Prostate gland (tissue), 2 donors: ENCODE measurements at regions not wholly inside any gene's neighbourhood (a gene's known extent, or its start where the extent isn't known, plus 50 kb on each side); places are given as distances from the start of the nearest gene placed in this dataset.

Experiments used
- DNase-seq: peaks from one replicate; pipeline ENCODE4 v3.0.0-alpha.2; 2019; ENCODE audit warnings: low spot score
- H3K27ac ChIP-seq, 2 donors: fragments of 200-600 bp; sonication (generic); 2 replicates each; pipeline ENCODE4 v1.5.1; 2017 to 2019
- H3K27me3 ChIP-seq: fragments of 200-600 bp; sonication (generic); replicated peaks from 2 replicates; pipeline ENCODE4 v1.5.1; 2019; ENCODE audit not compliant: insufficient read depth
- H3K36me3 ChIP-seq, 2 donors: fragments of 200-600 bp; sonication (generic); 1 replicate in 1 of 2; 2 replicates in 1 of 2; pipeline versions ENCODE4 v1.5.1 to v1.8.1; 2017 to 2019
- H3K4me1 ChIP-seq: fragments of 200-600 bp; sonication (generic); replicated peaks from 2 replicates; pipeline ENCODE4 v1.5.1; 2019
- H3K4me3 ChIP-seq, 2 donors: fragments of 200-600 bp; sonication (generic); 2 replicates each; pipeline ENCODE4 v1.5.1; 2017 to 2019
- H3K9me3 ChIP-seq: fragments of 200-600 bp; sonication (generic); 2 replicates; pipeline ENCODE4 v1.5.1; 2017
- CTCF ChIP-seq, 4 experiments: fragments of 200-600 bp in 2 of 4; fragments of 450-650 bp in 2 of 4; sonication (generic) in 2 of 4; IDR thresholded peaks; 1 replicate in 3 of 4; 2 replicates in 1 of 4; pipeline ENCODE4 v1.5.1; 2016 to 2019; ENCODE audit warnings: antibody characterized with exemption in 4 of 4, mild to moderate bottlenecking in 2 of 4, moderate library complexity in 2 of 4
- POLR2A ChIP-seq: fragments of 450-650 bp; IDR thresholded peaks from one replicate; pipeline ENCODE4 v1.6.1; 2016; ENCODE audit warnings: antibody characterized with exemption, mild to moderate bottlenecking
- POLR2AphosphoS5 ChIP-seq: sonication (generic); formaldehyde crosslinking; IDR thresholded peaks from one replicate; pipeline ENCODE4 v1.6.1; 2017; ENCODE audit warnings: antibody characterized with exemption
- WGBS: methylation state at CpG from one replicate; pipeline ENCODE4 v1.1.5; 2018; 5-methylcytosine and 5-hydroxymethylcytosine counted together
- intact Hi-C: fragments of 100-400 bp; cut with DNase I; formaldehyde crosslinking; loops from one replicate; pipeline ENCODE4 v1.14.2; 2022

- Histone ChIP-seq H3K4me3 (no peak overlapping the region), H3K36me3 (no peaks in the 10 kb centered on the region), H3K4me1 (no peaks in the 10 kb centered on the region), H3K27me3 (no peaks in the 10 kb centered on the region), H3K27ac (no peak overlapping the region), H3K9me3 (no peaks in the 10 kb centered on the region)
- WGBS, result 37% methylated on average over 4 of the region's 4 CpGs
- no peak for DNase-seq
- intact Hi-C loops, result no loop called here
- TF ChIP-seq CTCF (IDR thresholded peaks at IDR 0.05), result no peak
- no peak for TF ChIP-seq POLR2A
- no peak for TF ChIP-seq POLR2AphosphoS5
These were observed 694.5 kb downstream of the RNF144A start for GRCh38 chr2:7611750-7612149.

GRCh38 chr2:7612969-7613368 is 695.8 kb downstream of the RNF144A start:
- Histone ChIP-seq H3K27ac (no peak overlapping the region), H3K9me3 (no peaks in the 10 kb centered on the region), H3K36me3 (no peaks in the 10 kb centered on the region), H3K4me3 (no peak overlapping the region), H3K4me1 (no peaks in the 10 kb centered on the region), H3K27me3 (no peaks in the 10 kb centered on the region)
- DNase-seq, result no peak
- no peak for TF ChIP-seq POLR2AphosphoS5
- intact Hi-C loops, result no loop called here
- WGBS, result 64% methylated on average over 3 of the region's 3 CpGs

- H3K36me3 ChIP-seq, result no peaks in the 10 kb centered on the region
- H3K27ac ChIP-seq, result no peak overlapping the region
- H3K9me3 ChIP-seq, result no peaks in the 10 kb centered on the region
- no peak overlapping the region for H3K4me3 ChIP-seq
- H3K27me3 ChIP-seq, result no peaks in the 10 kb centered on the region
- no peaks in the 10 kb centered on the region for H3K4me1 ChIP-seq
- no peak for DNase-seq
- 92% methylated on average over 6 of the region's 6 CpGs for WGBS
- intact Hi-C loops, result no loop called here
- no peak for TF ChIP-seq POLR2AphosphoS5
- no peak for TF ChIP-seq POLR2A
- TF ChIP-seq CTCF (IDR thresholded peaks at IDR 0.05), result no peak
These were observed 696.6 kb downstream of the RNF144A start for GRCh38 chr2:7613831-7614230.

- Histone ChIP-seq H3K4me1 (no peaks in the 10 kb centered on the region), H3K36me3 (no peaks in the 10 kb centered on the region), H3K9me3 (no peaks in the 10 kb centered on the region), H3K27me3 (no peaks in the 10 kb centered on the region), H3K27ac (no peak overlapping the region), H3K4me3 (no peak overlapping the region)
- DNase-seq, result no peak
- intact Hi-C loops, result no loop called here
- 81% methylated on average over 3 of the region's 3 CpGs for WGBS
- TF ChIP-seq CTCF (IDR thresholded peaks at IDR 0.05) (no peak), POLR2A (no peak), POLR2AphosphoS5 (no peak)
These were observed 700.8 kb downstream of the RNF144A start for GRCh38 chr2:7618031-7618430.

- 78% methylated on average over 8 of the region's 8 CpGs for WGBS
- TF ChIP-seq CTCF (IDR thresholded peaks at IDR 0.05), result no peak
- no peak for TF ChIP-seq POLR2AphosphoS5
- TF ChIP-seq POLR2A, result no peak
- H3K36me3 ChIP-seq, result no peaks in the 10 kb centered on the region
- no peak overlapping the region for H3K4me3 ChIP-seq
- H3K4me1 ChIP-seq, result no peaks in the 10 kb centered on the region
- no peaks in the 10 kb centered on the region for H3K9me3 ChIP-seq
- H3K27me3 ChIP-seq, result no peaks in the 10 kb centered on the region
- intact Hi-C loops, result no loop called here
- H3K27ac ChIP-seq, result no peak overlapping the region
- DNase-seq, result no peak
These were observed 702.2 kb downstream of the RNF144A start for GRCh38 chr2:7619203-7619970.
